ENCODE measurements at regions not wholly inside any gene's neighbourhood (a gene's known extent, or its start where the extent isn't known, plus 50 kb on each side); places are given as distances from the start of the nearest gene placed in this dataset.

DNA sequence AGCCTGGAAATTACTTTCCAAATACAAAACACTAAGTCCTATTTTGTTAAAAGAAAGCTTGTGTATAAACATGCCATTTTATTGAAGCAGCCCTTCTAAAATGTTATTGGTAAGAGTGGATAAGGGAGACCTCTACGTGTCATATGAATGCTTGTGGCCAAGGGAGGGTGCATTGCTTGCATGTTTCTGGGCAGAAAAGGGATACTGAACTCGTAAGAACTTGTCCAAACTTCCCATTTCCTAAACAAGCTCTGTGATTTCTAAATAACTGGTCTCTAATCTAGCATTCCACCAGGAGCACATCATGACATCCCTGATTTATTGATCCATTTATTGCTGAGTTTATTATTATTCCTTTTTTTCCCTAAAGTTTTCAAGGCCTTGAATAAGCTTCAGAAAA, 474.1 kb downstream of the CD109 start:
- Mint-ChIP-seq H3K27ac (no peak overlapping the region), H3K4me1 (ENCODE audit: low read depth) (peaks cover 6% of the 10 kb centered on the region)

DNA sequence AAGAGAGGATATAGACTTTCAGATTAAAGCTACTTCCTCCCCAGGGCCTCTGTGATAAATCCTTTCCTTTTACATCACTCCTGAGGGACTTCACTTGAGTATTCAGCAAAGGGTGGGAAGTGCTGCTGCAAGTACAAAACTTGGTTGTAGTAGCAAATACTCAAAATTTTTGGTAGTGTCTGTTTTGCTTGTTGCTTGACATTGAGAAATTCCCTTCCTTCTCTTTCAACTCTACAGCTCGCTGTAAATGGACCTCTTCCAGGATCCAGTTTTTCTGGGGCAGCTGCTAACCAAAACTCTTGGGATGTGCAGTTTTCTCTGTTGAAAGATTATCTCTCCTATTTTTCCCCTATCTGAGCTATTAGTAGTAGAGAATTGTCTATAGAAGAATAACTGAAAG, 472.0 kb downstream of the CD109 start:
- Mint-ChIP-seq H3K36me3 (ENCODE audit: insufficient read depth) (no peaks in the 10 kb centered on the region), H3K27ac (no peak overlapping the region), H3K4me3 (ENCODE audit: low read depth) (no peak overlapping the region), H3K4me1 (ENCODE audit: low read depth) (peaks cover 3% of the 10 kb centered on the region), H3K9me3 (ENCODE audit: low read depth) (no peaks in the 10 kb centered on the region), H3K27me3 (no peaks in the 10 kb centered on the region)
- DNase-seq (ENCODE audit: low spot score, unreplicated experiment), result no peak
- TF ChIP-seq, protein P1, sequence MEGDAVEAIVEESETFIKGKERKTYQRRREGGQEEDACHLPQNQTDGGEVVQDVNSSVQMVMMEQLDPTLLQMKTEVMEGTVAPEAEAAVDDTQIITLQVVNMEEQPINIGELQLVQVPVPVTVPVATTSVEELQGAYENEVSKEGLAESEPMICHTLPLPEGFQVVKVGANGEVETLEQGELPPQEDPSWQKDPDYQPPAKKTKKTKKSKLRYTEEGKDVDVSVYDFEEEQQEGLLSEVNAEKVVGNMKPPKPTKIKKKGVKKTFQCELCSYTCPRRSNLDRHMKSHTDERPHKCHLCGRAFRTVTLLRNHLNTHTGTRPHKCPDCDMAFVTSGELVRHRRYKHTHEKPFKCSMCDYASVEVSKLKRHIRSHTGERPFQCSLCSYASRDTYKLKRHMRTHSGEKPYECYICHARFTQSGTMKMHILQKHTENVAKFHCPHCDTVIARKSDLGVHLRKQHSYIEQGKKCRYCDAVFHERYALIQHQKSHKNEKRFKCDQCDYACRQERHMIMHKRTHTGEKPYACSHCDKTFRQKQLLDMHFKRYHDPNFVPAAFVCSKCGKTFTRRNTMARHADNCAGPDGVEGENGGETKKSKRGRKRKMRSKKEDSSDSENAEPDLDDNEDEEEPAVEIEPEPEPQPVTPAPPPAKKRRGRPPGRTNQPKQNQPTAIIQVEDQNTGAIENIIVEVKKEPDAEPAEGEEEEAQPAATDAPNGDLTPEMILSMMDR (IDR thresholded peaks at IDR 0.05; ENCODE audit: unreplicated experiment), result no peak

More for the DNA sequence above, 474.1 kb downstream of the CD109 start:
- no peak for DNase-seq (ENCODE audit: low spot score, unreplicated experiment)
- Mint-ChIP-seq H3K27me3 (no peaks in the 10 kb centered on the region), H3K9me3 (ENCODE audit: low read depth) (no peaks in the 10 kb centered on the region), H3K36me3 (ENCODE audit: insufficient read depth) (no peaks in the 10 kb centered on the region), H3K4me3 (ENCODE audit: low read depth) (no peak overlapping the region)
- TF ChIP-seq, protein P1 (IDR thresholded peaks at IDR 0.05; ENCODE audit: unreplicated experiment), result no peak

DNA sequence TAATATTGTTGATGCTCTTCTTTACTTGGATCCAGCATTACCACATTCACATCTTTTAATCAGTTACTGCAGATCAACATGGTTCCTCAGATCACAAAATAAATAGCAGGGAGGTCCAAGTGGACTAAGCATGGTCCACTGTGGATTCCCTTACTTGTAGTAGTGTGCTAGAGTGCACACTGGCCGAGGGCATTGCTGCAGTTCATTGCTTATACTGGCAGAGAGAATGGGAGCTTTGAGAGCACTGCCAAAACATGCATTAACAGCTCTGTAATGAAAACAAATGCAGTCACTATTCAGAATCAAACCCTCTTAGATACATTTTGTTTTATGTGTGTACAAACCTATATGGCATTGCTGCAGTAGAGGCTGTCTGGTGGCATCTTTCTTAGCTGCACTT, 471.5 kb downstream of the CD109 start:
- H3K27ac Mint-ChIP-seq, result no peak overlapping the region
- peaks cover 3% of the 10 kb centered on the region for H3K4me1 Mint-ChIP-seq (ENCODE audit: low read depth)
- no peak for DNase-seq (ENCODE audit: low spot score, unreplicated experiment)
- no peaks in the 10 kb centered on the region for H3K9me3 Mint-ChIP-seq (ENCODE audit: low read depth)
- no peak overlapping the region for H3K4me3 Mint-ChIP-seq (ENCODE audit: low read depth)
- no peaks in the 10 kb centered on the region for H3K27me3 Mint-ChIP-seq
- H3K36me3 Mint-ChIP-seq (ENCODE audit: insufficient read depth), result no peaks in the 10 kb centered on the region
- TF ChIP-seq, protein P1 (IDR thresholded peaks at IDR 0.05; ENCODE audit: unreplicated experiment), result no peak

DNA sequence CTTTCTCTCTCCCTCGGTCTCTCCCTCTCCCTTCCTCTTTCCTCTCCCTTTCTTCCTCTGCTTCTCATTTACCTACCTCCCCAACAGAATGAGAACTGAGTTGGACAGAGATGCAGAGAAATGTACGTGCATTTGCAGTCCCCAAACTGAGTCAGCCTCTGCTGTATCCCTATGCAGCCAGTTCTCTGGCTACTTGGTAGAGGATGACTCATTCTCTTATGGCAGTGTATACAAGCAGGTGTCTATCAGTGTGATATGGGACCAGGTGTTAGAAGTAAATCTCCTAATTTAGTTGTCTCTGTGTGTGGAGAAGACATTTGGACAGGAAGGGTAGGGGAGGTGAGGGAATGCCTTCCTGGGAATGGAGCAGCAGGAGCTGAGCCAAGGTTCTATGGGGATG, 470.8 kb downstream of the CD109 start:
- H3K27ac Mint-ChIP-seq, result no peak overlapping the region
- no peak overlapping the region for H3K4me3 Mint-ChIP-seq (ENCODE audit: low read depth)
- no peaks in the 10 kb centered on the region for H3K36me3 Mint-ChIP-seq (ENCODE audit: insufficient read depth)

DNA sequence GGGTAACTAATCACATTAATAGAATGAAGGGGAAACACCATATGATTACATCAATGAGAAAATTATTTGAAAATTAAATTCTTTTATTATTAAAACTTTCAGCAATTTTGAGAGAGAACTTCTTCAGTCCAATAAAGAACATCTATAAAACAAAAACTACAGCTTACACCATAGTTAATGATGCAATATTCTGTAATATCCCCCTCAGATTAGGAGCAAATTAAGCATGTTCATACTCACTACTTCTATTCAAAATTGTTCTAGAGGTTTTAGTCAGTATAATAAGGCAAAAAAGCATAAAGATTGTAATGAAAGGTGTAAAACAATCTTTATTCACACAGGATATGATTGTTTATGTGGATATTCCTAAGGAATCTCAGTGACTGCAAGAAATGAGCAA, 465.4 kb downstream of the CD109 start:
- Mint-ChIP-seq H3K4me1 (ENCODE audit: low read depth) (peaks cover 1% of the 10 kb centered on the region), H3K36me3 (ENCODE audit: insufficient read depth) (no peaks in the 10 kb centered on the region), H3K27ac (no peak overlapping the region), H3K27me3 (no peaks in the 10 kb centered on the region), H3K4me3 (ENCODE audit: low read depth) (no peak overlapping the region), H3K9me3 (ENCODE audit: low read depth) (peaks cover 7% of the 10 kb centered on the region)
- TF ChIP-seq, protein P1 (IDR thresholded peaks at IDR 0.05; ENCODE audit: unreplicated experiment), result no peak
- no peak for DNase-seq (ENCODE audit: low spot score, unreplicated experiment)

More for the DNA sequence above, 470.8 kb downstream of the CD109 start:
- TF ChIP-seq, protein P1 (IDR thresholded peaks at IDR 0.05; ENCODE audit: unreplicated experiment), result no peak
- no peak for DNase-seq (ENCODE audit: low spot score, unreplicated experiment)
- H3K27me3 Mint-ChIP-seq, result no peaks in the 10 kb centered on the region
- H3K4me1 Mint-ChIP-seq (ENCODE audit: low read depth), result peaks cover 3% of the 10 kb centered on the region
- H3K9me3 Mint-ChIP-seq (ENCODE audit: low read depth), result no peaks in the 10 kb centered on the region
